ENCODE measurements at regions not wholly inside any gene's neighbourhood (a gene's known extent, or its start where the extent isn't known, plus 50 kb on each side); places are given as distances from the start of the nearest gene placed in this dataset.

DNA sequence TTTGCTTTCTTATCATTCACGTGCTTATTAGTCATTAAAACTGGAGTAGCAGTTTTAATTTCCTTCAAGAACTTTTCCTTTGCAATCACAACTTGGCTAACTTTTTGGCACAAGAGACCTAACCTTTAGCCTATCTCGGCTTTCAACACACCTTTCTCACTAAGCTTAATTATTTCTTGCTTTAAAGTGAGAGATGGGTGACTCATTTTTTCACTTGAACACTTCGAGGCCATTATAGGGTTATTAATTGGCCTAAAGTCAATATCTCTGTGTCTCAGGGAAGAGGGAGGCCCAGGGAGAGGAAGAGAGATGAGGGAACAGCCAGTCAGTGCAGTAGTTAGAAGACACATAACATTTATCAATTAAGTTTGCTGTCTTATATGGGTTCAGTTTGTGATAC lies 289.8 kb downstream of the RBM43 start:
- H3K14ac ChIP-seq (ENCODE audit: insufficient read depth, low read length) = no peak overlapping the region
- no peaks in the 10 kb centered on the region; the same call in 1 of the 2 replicates for H3K79me2 ChIP-seq (ENCODE audit: insufficient read depth, low read length)
- H4K8ac ChIP-seq (replicated peaks; ENCODE audit: insufficient read length, low read depth, low read length) = no peak overlapping the region
- H2BK12ac ChIP-seq (ENCODE audit: insufficient read length, low read depth, low read length) = no peak overlapping the region
- H3K27me3 ChIP-seq (ENCODE audit: insufficient read depth, low read length) = no peaks in the 10 kb centered on the region
- TF ChIP-seq, protein P1, sequence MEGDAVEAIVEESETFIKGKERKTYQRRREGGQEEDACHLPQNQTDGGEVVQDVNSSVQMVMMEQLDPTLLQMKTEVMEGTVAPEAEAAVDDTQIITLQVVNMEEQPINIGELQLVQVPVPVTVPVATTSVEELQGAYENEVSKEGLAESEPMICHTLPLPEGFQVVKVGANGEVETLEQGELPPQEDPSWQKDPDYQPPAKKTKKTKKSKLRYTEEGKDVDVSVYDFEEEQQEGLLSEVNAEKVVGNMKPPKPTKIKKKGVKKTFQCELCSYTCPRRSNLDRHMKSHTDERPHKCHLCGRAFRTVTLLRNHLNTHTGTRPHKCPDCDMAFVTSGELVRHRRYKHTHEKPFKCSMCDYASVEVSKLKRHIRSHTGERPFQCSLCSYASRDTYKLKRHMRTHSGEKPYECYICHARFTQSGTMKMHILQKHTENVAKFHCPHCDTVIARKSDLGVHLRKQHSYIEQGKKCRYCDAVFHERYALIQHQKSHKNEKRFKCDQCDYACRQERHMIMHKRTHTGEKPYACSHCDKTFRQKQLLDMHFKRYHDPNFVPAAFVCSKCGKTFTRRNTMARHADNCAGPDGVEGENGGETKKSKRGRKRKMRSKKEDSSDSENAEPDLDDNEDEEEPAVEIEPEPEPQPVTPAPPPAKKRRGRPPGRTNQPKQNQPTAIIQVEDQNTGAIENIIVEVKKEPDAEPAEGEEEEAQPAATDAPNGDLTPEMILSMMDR (conservative IDR thresholded peaks at IDR 0.05) = no peak
- H4K5ac ChIP-seq (ENCODE audit: insufficient read length, low read depth, low read length) = no peak overlapping the region
- no peak overlapping the region for H2BK5ac ChIP-seq (ENCODE audit: insufficient read length, low read length)
- no peak overlapping the region for H3K4me2 ChIP-seq (ENCODE audit: insufficient read depth, insufficient read length, low read length)
- no peak overlapping the region for H3K56ac ChIP-seq (ENCODE audit: insufficient read length, low read depth, low read length)
- no peak overlapping the region for H3K27ac ChIP-seq (ENCODE audit: insufficient read length, low read depth, low read length)
- H2BK120ac ChIP-seq (ENCODE audit: low read depth, low read length, poor library complexity, severe bottlenecking) = no peak overlapping the region
- no peak for DNase-seq
- no peak overlapping the region for H3K9ac ChIP-seq (ENCODE audit: extremely low read depth, insufficient read length, low read length)
- H3K4ac ChIP-seq (ENCODE audit: low read depth, low read length) = no peak overlapping the region
- no peak overlapping the region for H2AFZ ChIP-seq (ENCODE audit: low read length)
- Mint-ChIP-seq H3K27me3 (ENCODE audit: low read depth) (no peaks in the 10 kb centered on the region), H3K4me1 (peaks cover 0 to 6% of the 10 kb centered on the region in 2 experiments; a peak in 2 of 4 replicates), H3K4me3 (no peak overlapping the region), H3K36me3 (ENCODE audit: insufficient read depth in 1 of 3, low read depth in 3 of 3) (peaks cover 0 to 2% (median 0%) of the 10 kb centered on the region in 3 experiments; a peak in 2 of 7 replicates), H3K27ac (no peak overlapping the region), H3K9me3 (peaks cover 0 to 6% of the 10 kb centered on the region in 2 experiments; a peak in 2 of 5 replicates)
- no peak overlapping the region for H2AK5ac ChIP-seq (ENCODE audit: insufficient read length, low read length)
- no peak overlapping the region for H2BK20ac ChIP-seq (ENCODE audit: low read depth, low read length, poor library complexity, severe bottlenecking)
- H3K9me3 ChIP-seq (ENCODE audit: control insufficient read depth, low read depth, low read length) = no peaks in the 10 kb centered on the region
- H3K23ac ChIP-seq (ENCODE audit: insufficient read length, low read depth, low read length) = no peak overlapping the region
- H2BK15ac ChIP-seq (ENCODE audit: low read depth, low read length) = no peak overlapping the region
- no peaks in the 10 kb centered on the region for H3K79me1 ChIP-seq (ENCODE audit: insufficient read depth, low read depth, low read length, poor library complexity, severe bottlenecking)
- no peaks in the 10 kb centered on the region for H3K23me2 ChIP-seq (ENCODE audit: insufficient read length, low read depth, low read length, poor library complexity, severe bottlenecking)
- H3K4me1 ChIP-seq (ENCODE audit: insufficient read depth, low read length) = no peaks in the 10 kb centered on the region
- no peak overlapping the region for H4K91ac ChIP-seq (ENCODE audit: insufficient read length, low read depth, low read length)
- H4K20me1 ChIP-seq (ENCODE audit: control insufficient read depth, insufficient read depth, insufficient read length) = no peaks in the 10 kb centered on the region
- WGBS (ENCODE audit: extremely low coverage, insufficient read length, low lambda C conversion rate) = no CpG with 5 or more reads among the region's 3 CpGs
- H3K18ac ChIP-seq (ENCODE audit: insufficient read length, low read depth, low read length) = no peak overlapping the region
- no peak overlapping the region for H3T11ph ChIP-seq (ENCODE audit: low read length)

All from H9 (cell line).